ENCODE measurements at regions not wholly inside any gene's neighbourhood (a gene's known extent, or its start where the extent isn't known, plus 50 kb on each side); places are given as distances from the start of the nearest gene placed in this dataset.
"Not testable (repeated sequence)": the region's sequence is repeated elsewhere in the genome, so short reads cannot be mapped to it uniquely, and the experiment has no call there.

GRCh38 chr3:34599595-34599994 is 801.2 kb downstream of the PDCD6IP start:
- Mint-ChIP-seq H3K27ac (no peak overlapping the region), H3K4me1 (ENCODE audit: low read depth) (no peaks in the 10 kb centered on the region), H3K4me3 (no peak overlapping the region), H3K36me3 (no peaks in the 10 kb centered on the region), H3K27me3 (no peaks in the 10 kb centered on the region), H3K9me3 (peaks cover 2% of the 10 kb centered on the region)
- ChIA-PET CTCF (no interaction called here), POLR2A (no interaction called here)
- intact Hi-C loops (cut with micrococcal nuclease) = no loop called here
- DNase-seq = no peak

GRCh38 chr3:34619990-34620389 is 821.6 kb downstream of the PDCD6IP start:
- peaks cover 1% of the 10 kb centered on the region for H3K36me3 Mint-ChIP-seq
- intact Hi-C loops (cut with micrococcal nuclease) = no loop called here
- no peak for DNase-seq
- H3K4me1 Mint-ChIP-seq (ENCODE audit: low read depth) = no peaks in the 10 kb centered on the region
- no peak overlapping the region for H3K27ac Mint-ChIP-seq
- no peak overlapping the region for H3K4me3 Mint-ChIP-seq
- no peaks in the 10 kb centered on the region for H3K27me3 Mint-ChIP-seq
- peaks cover 37% of the 10 kb centered on the region for H3K9me3 Mint-ChIP-seq
- POLR2A ChIA-PET = no interaction called here
- CTCF ChIA-PET = no interaction called here

- Mint-ChIP-seq H3K4me1 (ENCODE audit: low read depth) (no peaks in the 10 kb centered on the region), H3K9me3 (peaks cover 7% of the 10 kb centered on the region), H3K27me3 (no peaks in the 10 kb centered on the region), H3K36me3 (peaks cover 1% of the 10 kb centered on the region), H3K4me3 (no peak overlapping the region), H3K27ac (no peak overlapping the region)
- intact Hi-C loops (cut with micrococcal nuclease) = no loop called here
- ChIA-PET CTCF (no interaction called here), POLR2A (no interaction called here)
- DNase-seq = no peak
These were observed 828.3 kb downstream of the PDCD6IP start for GRCh38 chr3:34626699-34627098.

- no peaks in the 10 kb centered on the region for H3K27me3 Mint-ChIP-seq
- POLR2A ChIA-PET = no interaction called here
- H3K27ac Mint-ChIP-seq = no peak overlapping the region
- no peaks in the 10 kb centered on the region for H3K9me3 Mint-ChIP-seq
- no peaks in the 10 kb centered on the region for H3K36me3 Mint-ChIP-seq
- intact Hi-C loops (cut with micrococcal nuclease) = no loop called here
- no peaks in the 10 kb centered on the region for H3K4me1 Mint-ChIP-seq (ENCODE audit: low read depth)
- CTCF ChIA-PET = no interaction called here
- DNase-seq = no peak
- no peak overlapping the region for H3K4me3 Mint-ChIP-seq
These were observed 836.5 kb downstream of the PDCD6IP start for GRCh38 chr3:34634939-34635338.

- no peaks in the 10 kb centered on the region for H3K9me3 Mint-ChIP-seq
- ChIA-PET CTCF (no interaction called here), POLR2A (no interaction called here)
- H3K27ac Mint-ChIP-seq = no peak overlapping the region
- intact Hi-C loops (cut with micrococcal nuclease) = no loop called here
- H3K4me3 Mint-ChIP-seq = no peak overlapping the region
- no peaks in the 10 kb centered on the region for H3K27me3 Mint-ChIP-seq
- H3K36me3 Mint-ChIP-seq = no peaks in the 10 kb centered on the region
- H3K4me1 Mint-ChIP-seq (ENCODE audit: low read depth) = no peaks in the 10 kb centered on the region
- DNase-seq = no peak
These were observed 837.0 kb downstream of the PDCD6IP start for GRCh38 chr3:34635352-34635850.

- POLR2A ChIA-PET = no interaction called here
- no peaks in the 10 kb centered on the region for H3K36me3 Mint-ChIP-seq
- DNase-seq = no peak
- no peaks in the 10 kb centered on the region for H3K4me1 Mint-ChIP-seq (ENCODE audit: low read depth)
- no peak overlapping the region for H3K4me3 Mint-ChIP-seq
- no peaks in the 10 kb centered on the region for H3K27me3 Mint-ChIP-seq
- intact Hi-C loops (cut with micrococcal nuclease) = no loop called here
- CTCF ChIA-PET = no interaction called here
- H3K27ac Mint-ChIP-seq = no peak overlapping the region
- no peaks in the 10 kb centered on the region for H3K9me3 Mint-ChIP-seq
These were observed 848.6 kb downstream of the PDCD6IP start for GRCh38 chr3:34646911-34647460.

GRCh38 chr3:34650131-34650530 is 851.7 kb downstream of the PDCD6IP start:
- H3K4me3 Mint-ChIP-seq = no peak overlapping the region
- POLR2A ChIA-PET = no interaction called here
- CTCF ChIA-PET = no interaction called here
- no peaks in the 10 kb centered on the region for H3K4me1 Mint-ChIP-seq (ENCODE audit: low read depth)
- H3K9me3 Mint-ChIP-seq = no peaks in the 10 kb centered on the region
- no peak for DNase-seq
- intact Hi-C loops (cut with micrococcal nuclease) = no loop called here
- H3K27ac Mint-ChIP-seq = no peak overlapping the region
- no peaks in the 10 kb centered on the region for H3K27me3 Mint-ChIP-seq
- H3K36me3 Mint-ChIP-seq = no peaks in the 10 kb centered on the region

- POLR2A ChIA-PET = no interaction called here
- no peak for DNase-seq
- Mint-ChIP-seq H3K27ac (no peak overlapping the region), H3K36me3 (no peaks in the 10 kb centered on the region), H3K9me3 (peaks cover 2% of the 10 kb centered on the region), H3K4me1 (ENCODE audit: low read depth) (no peaks in the 10 kb centered on the region), H3K27me3 (no peaks in the 10 kb centered on the region), H3K4me3 (no peak overlapping the region)
- intact Hi-C loops (cut with micrococcal nuclease) = no loop called here
- CTCF ChIA-PET = no interaction called here
These were observed 870.5 kb downstream of the PDCD6IP start for GRCh38 chr3:34668915-34669314.

- CTCF ChIA-PET = no interaction called here
- Mint-ChIP-seq H3K9me3 (peaks cover 2% of the 10 kb centered on the region), H3K4me3 (no peak overlapping the region), H3K4me1 (ENCODE audit: low read depth) (no peaks in the 10 kb centered on the region), H3K27me3 (no peaks in the 10 kb centered on the region), H3K27ac (no peak overlapping the region), H3K36me3 (no peaks in the 10 kb centered on the region)
- no peak for DNase-seq
- POLR2A ChIA-PET = no interaction called here
- intact Hi-C loops (cut with micrococcal nuclease) = no loop called here
These were observed 871.1 kb downstream of the PDCD6IP start for GRCh38 chr3:34669490-34669889.

- Mint-ChIP-seq H3K27me3 (no peaks in the 10 kb centered on the region), H3K9me3 (peaks cover 6% of the 10 kb centered on the region), H3K36me3 (no peaks in the 10 kb centered on the region), H3K27ac (no peak overlapping the region), H3K4me1 (ENCODE audit: low read depth) (no peaks in the 10 kb centered on the region), H3K4me3 (no peak overlapping the region)
- ChIA-PET CTCF (no interaction called here), POLR2A (no interaction called here)
- DNase-seq = no peak
- intact Hi-C loops (cut with micrococcal nuclease) = no loop called here
These were observed 877.1 kb downstream of the PDCD6IP start for GRCh38 chr3:34675383-34676120.

- CTCF ChIA-PET = no interaction called here
- H3K9me3 Mint-ChIP-seq = peaks cover 6% of the 10 kb centered on the region
- POLR2A ChIA-PET = no interaction called here
- no peak overlapping the region for H3K27ac Mint-ChIP-seq
- no peak overlapping the region for H3K4me3 Mint-ChIP-seq
- no peaks in the 10 kb centered on the region for H3K36me3 Mint-ChIP-seq
- no peak for DNase-seq
- intact Hi-C loops (cut with micrococcal nuclease) = no loop called here
- no peaks in the 10 kb centered on the region for H3K27me3 Mint-ChIP-seq
- no peaks in the 10 kb centered on the region for H3K4me1 Mint-ChIP-seq (ENCODE audit: low read depth)
These were observed 878.0 kb downstream of the PDCD6IP start for GRCh38 chr3:34676436-34676835.

- Mint-ChIP-seq H3K27ac (no peak overlapping the region), H3K4me1 (ENCODE audit: low read depth) (no peaks in the 10 kb centered on the region), H3K4me3 (no peak overlapping the region), H3K36me3 (no peaks in the 10 kb centered on the region), H3K9me3 (peaks cover 4% of the 10 kb centered on the region), H3K27me3 (no peaks in the 10 kb centered on the region)
- intact Hi-C loops (cut with micrococcal nuclease) = no loop called here
- no peak for DNase-seq
- ChIA-PET CTCF (no interaction called here), POLR2A (no interaction called here)
These were observed 880.1 kb downstream of the PDCD6IP start for GRCh38 chr3:34678575-34678974.

- H3K27ac Mint-ChIP-seq; intact Hi-C loops (cut with micrococcal nuclease); H3K9me3 Mint-ChIP-seq; DNase-seq; H3K4me3 Mint-ChIP-seq; H3K27me3 Mint-ChIP-seq; H3K36me3 Mint-ChIP-seq; POLR2A ChIA-PET; CTCF ChIA-PET; H3K4me1 Mint-ChIP-seq (ENCODE audit: low read depth): not testable (repeated sequence)
These were observed 880.6 kb downstream of the PDCD6IP start for GRCh38 chr3:34679055-34679454.

Data from activated CD4-positive, alpha-beta memory T cell treated with anti-CD3 and anti-CD28 coated beads for 36 hours (primary cell).